CD4-positive, alpha-beta T cell treated with Interleukin-1 beta for 1 hour (primary cell): ENCODE measurements at regions not wholly inside any gene's neighbourhood (a gene's known extent, or its start where the extent isn't known, plus 50 kb on each side); places are given as distances from the start of the nearest gene placed in this dataset.
"Not testable (repeated sequence)": the region's sequence is repeated elsewhere in the genome, so short reads cannot be mapped to it uniquely, and the experiment has no call there.

Source experiments
- DNase-seq, 2 donors: peaks; one replicate each; pipeline ENCODE4 v3.0.0-alpha.2; 2020 to 2022

DNA sequence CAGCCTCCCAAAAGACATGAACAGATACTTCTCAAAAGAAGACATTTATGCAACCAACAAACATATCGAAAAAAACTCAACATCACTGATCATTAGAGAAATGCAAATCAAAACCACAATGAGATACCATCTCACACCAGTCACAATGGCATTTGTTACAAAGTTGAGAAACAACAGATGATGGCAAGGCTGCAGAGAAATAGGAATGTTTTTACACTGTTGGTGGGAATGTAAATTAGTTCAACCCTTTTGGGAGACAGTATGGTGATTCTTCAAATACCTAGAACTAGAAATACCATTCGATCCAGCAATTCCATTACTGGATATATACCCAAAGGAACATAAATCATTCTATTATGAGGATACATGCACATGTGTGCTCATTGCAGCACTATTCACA lies 1349.2 kb upstream of the GJE1 start:
- DNase-seq = not testable (repeated sequence)

DNA sequence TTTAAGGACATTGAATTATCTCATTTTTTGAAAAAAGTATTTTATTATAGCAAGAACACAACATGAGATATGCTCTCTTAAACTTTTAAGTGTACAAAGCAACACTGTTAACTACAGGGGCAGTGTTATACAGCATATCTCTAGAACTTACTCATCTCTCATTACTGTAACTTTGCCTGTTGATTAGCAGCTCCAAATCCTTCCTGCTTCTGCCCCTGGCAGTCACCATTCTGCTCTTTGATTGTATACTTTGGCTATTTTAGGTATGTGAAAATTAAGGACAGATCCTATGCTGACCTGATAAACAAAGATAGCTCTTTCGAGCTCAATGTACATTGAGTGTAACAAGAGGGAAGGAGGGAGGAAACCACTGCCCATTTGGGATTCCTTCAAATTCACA lies 1349.8 kb upstream of the GJE1 start:
- no peak for DNase-seq

DNA sequence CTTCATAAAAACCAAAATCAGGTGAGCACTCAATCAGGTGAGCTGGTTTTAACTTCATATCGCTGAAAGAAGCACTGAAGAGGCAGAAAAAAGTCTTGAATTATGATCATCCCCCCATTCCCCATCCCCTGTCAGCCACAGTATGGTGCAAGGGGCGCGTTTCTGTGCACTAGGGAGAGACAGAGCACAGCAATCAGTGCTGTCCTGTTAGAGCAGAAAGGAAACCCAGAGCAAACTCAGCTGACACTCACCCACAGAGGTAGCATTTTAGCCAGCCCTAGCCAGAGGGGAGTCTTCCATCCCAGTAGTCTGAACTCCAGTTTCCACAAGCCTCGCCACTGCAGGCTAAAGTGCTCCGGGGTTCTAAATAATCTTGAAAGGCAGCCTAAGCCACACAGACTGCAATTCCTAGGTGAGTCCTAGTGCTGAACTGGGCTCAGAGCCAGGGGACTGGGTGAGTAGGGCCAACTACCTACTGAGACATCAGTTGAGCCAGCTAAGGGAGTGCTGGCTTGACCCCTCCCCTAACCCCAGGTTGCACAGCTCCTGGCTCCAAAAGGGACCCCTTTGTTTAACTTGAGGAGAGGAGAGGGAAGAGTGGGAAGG lies 1352.6 kb upstream of the GJE1 start:
- DNase-seq = no peak

DNA sequence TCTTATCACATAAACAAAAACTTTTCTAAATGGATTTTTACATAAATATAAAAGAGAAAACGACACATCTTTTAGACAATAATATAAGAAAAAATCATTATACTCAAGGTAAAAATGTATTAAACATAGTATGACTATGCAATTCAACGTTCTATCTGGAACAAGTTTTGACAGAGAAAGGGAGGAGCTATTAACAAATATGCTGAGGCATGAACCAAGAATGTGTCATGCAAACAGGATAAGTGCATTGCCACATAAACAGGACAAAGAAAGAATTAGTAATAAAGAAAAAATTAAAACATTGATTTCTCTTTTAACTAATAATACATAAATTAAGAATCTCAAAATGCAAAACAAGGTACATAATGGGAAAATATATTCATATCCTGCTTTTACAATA lies 1353.4 kb upstream of the GJE1 start:
- DNase-seq = no peak

DNA sequence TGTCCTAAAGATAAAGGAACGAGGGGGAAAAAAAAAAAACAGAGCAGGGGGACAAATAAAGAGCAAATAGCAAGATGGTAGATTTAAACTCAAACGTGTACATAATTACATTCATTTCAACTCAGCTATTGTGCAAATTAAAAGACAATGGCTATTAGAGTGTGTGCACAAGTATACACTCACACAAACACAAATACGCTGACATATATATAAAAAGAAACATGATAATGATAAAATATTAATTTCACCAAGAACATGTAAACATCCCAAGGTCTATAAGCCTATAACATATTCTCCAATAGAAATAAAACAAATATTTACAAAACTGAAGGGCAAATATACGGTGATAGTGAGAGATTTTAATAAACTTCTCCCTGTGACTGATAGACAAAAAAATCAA lies 1354.9 kb upstream of the GJE1 start:
- DNase-seq = no peak

DNA sequence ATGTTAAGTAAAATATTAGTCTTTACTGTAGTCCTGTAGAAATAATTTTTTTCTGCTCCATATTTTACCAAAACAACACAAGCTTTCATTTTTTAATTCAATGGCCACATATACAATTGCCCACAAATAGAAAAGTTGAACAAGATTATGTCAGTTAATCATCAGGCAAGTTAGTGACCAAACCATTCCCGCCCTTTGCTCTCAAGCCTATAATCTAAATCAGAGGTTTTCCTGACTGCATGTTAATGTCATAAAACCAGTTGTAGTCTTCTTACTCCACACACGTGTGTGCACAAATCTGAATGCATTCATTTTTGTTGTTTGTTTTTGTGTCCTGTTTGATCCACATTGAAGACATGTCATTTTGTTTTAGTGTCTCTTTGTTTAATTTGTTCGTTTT lies 1357.7 kb upstream of the GJE1 start:
- DNase-seq = no peak

DNA sequence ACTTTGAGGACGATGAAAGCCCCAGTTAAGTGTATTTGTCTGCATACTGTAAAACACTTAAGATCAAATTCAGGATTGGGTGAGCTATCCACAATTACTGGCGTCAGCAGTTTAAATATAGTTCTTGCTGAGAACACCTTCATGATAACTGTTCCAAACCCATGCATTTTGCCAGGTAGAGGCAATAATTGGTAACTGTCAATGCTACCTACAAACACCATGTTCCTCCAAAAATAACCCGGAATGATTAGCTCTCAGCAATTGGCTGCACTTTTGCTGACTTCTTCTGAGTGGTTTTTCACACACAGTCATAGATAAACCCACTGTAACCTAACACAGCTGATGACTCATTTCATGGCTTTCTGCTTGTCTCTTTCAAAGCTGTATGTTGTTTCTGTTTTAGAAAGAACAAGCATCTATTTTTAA lies 1358.6 kb upstream of the GJE1 start:
- no peak for DNase-seq

DNA sequence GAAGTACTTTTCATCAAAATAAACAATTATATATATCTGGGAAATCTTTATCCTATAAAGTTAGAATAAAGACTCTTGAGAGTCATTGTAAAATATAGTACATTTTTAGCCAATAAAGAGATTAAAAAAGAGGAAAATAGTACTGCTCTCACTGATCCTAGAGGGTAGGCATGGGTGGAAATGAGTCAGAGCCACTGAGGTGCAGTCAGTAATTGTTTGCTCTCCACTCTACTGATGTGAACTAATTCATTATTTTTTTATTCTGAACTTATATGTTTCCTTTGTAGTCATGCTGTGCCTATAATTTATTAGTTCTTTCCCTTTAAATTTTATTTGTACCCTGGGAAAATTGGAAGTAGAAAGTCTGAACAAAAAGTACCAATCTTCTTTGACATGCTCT lies 1359.4 kb upstream of the GJE1 start:
- DNase-seq = no peak

DNA sequence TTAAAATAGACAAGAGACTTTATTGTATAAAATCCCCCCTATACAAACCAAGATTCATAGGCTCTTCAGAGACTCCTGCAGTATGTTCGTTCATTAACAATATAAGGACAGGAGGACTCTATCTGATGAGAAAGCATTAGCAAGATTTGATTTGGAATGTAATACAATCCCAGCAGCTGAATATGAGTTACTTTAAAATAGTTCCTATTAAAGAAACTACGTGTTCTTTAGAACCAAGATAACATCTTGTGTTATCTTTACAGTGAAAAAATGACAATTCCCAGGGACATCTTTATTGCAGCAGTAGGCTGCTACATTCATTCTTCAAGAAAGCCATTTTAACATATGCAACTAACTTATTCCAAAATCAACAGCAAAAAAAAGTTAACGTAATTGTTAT lies 1360.1 kb upstream of the GJE1 start:
- DNase-seq = no peak

DNA sequence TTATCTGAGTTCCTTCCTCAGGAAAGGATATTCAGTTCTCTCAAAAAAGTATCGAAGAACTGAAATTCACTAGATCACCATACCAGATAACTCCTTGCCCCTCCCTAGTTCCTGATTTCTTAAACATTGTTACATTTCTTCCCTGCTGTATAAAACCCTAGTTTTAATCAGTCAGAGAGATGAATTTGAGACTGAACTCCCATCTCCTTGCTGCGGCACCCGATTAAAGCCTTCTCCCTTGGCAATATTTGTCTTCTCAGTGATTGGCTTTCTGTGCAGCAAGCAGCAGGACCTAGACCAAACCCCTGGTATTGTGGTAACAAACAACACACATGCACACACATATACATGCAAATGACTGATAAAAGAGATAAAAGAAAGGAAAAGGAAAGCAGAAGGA lies 1364.6 kb upstream of the GJE1 start:
- DNase-seq = no peak

DNA sequence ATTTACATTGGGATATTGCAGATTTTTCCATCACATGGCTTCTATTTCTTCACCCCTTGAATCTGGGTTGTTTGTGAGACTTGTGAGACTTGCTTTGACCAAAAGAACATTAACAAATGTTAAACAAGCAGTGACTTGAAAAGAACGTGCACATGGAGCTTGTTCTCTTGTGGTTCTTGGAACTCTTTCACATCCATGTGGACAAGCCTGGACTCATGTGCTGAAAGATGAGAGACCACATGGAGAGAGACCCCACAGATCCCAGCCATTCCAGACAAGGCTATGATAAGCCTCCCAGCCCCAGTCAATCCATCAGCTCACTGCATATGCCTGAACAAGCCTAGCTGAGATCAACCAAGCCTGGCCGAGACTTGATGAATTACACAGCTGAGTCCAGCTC lies 1365.7 kb upstream of the GJE1 start:
- no peak for DNase-seq

DNA sequence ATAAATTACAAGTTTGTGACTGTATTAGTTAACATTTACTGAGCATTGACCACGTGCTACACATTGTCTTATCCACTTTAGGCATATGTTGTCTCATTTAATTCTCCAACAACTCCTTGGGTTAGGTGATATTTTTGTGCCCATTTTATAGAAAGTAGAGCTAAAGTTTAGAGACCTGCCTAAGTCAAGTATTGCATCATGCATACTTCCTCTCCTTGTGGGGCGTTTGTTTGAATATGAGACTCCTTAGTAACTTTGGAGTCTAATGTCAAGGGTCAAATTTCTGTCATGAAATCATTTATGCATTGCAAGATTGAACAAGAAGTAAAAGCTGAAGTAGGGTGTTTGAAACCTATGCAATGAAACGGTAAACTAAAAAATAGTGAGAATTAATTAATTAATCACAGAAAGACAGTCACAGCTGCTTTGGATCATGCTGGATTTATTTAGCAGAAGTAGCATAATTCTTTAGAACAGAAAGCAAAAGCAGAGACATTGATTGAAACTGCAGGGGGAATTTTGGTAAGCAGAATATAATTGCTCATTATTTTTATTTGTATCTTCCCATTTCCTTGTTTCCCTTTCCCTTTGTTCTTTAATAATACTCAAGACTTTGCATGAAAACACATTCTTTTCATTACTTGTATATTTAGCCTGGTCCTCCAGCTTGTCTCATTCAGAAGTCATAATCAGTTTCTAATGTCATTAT lies 1374.4 kb upstream of the GJE1 start:
- DNase-seq = no peak

DNA sequence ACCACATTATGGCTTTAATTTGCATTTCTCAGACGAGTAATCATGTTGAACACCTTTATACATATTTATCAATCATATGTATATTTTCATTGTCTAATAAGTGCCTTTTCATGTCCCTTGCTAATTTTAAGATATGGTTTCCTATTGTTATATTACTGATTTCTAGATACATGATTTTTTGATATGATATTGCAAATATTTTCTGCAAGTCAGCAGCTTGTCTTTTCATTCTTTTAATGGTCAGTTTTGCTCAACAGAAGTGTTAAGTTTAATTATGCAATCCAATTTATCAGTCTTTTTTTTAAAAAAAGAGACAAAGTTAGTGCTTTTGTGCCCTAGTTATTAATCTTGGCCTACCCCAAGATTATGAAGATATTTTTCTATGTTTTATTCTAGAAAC lies 1377.8 kb upstream of the CITED2 start:
- no peak for DNase-seq

DNA sequence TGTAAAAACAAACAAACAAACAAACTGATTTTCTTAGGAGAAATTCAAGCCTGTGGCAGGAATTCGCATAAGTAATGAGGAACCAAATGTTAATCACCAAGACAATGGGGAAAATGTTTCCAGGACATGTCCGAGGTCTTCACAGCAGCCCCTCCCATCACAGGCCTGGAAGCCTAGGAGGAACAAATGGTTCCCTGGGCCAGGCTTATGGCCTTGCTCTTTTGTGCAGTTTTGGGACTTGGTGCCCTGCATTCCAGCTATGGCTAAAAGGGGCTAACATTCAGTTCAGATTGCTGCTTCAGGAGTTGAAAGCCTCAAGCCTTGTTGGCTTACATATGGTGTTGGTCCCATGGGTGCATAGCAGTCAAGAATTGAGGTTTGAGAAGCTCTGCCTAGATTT lies 1372.7 kb upstream of the CITED2 start:
- no peak for DNase-seq

DNA sequence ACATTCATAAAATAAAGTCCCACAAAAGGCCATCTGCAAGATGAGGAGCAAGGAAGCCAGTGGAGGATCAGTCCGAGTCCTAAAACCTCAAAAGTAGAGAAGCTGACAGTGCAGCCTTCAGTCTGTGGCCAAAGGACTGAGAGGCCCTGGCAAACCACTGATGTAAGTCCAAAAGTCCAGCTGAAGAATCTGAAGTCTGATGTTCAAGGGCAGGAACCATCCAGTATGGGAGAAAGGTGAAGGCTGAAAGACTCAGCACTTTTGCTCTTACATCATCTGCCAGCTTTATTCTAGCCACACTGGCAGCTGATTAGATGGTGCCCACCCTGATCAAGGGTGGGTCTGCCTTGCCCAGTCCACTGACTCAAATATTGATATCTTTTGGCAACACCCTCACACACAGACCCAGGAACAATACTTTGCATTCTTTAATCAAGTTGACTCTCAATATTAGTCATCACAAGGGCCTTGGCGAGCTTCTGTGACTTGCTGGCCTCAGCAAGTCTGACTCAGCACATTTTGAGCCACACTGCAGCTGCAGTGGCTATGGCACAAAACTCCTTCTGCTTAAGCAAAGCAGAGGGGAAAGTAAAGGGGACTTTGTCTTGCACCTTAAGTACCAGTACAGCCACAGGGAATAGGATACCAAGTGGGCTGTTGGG lies 1370.3 kb upstream of the CITED2 start:
- DNase-seq = no peak

DNA sequence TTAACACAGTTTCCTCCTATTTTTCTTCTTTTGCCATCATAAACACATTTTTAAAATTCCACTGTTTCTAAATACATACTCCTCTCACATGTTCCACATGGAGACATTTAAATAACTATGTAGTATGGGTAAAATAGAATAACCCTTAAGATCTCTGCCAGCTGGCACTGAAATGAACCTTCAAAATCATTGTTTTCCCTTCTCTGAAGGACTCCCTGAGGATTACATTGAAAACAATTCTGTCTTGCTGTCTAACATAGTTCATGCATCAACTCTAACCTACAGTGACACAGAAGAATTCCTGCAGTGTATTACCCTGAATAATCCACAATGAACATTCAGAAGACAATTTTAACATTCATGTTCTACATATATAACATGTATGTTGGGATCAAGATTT lies 1361.8 kb upstream of the CITED2 start:
- no peak for DNase-seq

DNA sequence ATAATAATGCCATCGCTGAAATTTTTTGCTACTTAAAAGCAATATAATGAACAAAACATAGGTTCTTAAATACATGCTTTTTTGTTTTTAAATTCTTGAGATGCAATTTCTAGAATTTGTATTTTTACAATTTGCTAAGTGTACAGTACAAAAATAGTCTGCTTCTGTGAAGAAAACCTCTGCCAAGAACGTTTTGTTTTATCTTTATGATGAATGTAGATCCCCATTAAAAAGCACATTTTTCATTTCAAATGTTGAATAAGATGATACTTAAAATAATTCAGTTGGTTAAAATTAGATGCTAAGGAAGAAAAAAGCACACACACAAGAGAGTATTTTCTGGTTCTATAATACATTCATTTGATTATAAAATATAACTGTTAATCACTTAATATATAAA lies 1358.5 kb upstream of the CITED2 start:
- DNase-seq = no peak

DNA sequence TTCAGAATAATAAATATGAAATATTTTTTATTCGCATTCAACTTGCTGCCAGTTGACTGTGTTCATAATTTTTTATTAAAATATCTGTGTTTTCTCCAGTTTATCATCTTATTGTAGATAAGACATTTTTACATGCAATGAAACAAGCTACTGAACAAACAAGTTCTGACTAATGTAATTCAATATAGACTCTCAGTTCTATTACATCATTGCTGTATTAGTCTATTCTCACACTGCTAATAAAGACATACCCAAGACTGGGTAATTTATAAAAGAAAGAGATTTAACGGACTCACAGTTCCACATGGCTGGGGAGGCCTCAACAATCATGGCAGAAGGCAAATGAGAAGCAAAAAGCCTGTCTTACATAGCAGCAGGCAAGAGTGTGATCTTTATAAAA lies 1357.7 kb upstream of the CITED2 start:
- DNase-seq = no peak

DNA sequence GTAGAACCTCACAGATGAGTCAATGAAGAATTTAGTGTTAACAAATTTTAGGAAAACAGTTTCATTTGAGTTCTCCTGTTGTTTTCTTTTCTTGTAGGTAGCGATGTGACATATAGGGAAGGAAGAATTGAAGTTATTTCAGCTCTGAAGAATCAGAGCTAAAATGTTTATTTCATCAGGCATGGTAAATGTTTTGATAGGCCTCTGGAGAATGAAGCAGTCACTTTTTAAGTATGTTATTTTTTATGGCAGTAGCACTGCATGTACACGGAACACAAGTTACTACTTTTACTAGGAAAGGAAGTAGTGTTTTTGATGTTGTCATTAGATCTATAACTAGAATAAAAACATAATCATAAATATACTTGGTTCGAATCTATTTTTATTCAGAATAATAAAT lies 1357.3 kb upstream of the CITED2 start:
- no peak for DNase-seq

DNA sequence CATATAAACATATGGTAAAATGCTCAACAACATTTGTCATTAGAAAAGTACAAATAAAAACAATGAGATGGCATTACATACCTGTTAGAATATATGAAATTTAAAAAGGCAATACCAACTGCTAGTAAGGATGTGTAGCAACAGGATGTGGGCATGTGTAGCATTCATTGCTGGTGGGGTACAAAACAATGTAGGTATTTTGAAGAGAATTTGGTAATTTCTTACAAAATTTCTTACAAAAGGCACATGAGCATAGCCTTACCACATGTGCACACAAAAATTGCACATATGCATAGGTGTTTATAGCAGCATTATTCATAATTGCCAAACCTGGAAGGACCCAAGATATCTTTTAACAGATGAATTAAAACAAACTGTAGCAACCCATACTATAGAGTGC lies 1355.1 kb upstream of the CITED2 start:
- DNase-seq = no peak

DNA sequence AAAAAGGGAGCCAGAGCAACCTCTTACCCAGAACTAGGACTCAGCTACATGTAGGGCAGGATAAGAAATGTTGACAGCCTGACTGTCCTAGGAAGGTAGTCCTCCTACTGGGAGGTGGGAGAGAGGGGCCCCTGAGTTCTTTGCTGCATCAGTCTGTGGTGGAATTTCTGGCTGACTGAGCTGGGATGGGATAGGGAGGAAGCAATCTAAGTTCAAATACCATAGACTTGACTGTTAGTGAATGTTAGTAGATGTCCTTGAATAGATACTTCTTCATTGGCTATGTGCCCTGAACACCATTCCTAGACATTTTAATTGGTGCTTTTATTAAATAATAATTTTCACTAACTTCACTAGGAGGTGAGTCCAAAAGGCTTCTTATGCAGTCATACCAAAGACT lies 1343.6 kb upstream of the CITED2 start:
- DNase-seq = no peak

DNA sequence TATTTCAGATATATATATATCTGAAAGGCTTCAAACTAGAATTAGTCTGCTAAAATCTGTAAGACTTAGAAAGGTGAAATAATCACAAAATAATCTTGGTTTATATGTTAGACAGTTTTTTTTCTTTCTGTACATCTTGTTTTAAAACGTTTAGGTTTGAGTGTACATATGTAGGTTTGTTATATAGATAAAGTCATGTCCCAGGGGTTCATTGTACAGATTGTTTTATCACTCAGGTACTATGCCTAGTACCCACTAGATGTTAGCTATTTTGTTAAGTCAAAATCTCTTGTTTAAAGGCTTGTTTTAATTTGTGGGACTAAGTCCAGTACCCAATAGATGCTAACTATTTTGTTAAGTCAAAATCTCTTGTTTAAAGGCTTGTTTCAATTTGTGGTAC lies 1339.0 kb upstream of the CITED2 start:
- DNase-seq = no peak

DNA sequence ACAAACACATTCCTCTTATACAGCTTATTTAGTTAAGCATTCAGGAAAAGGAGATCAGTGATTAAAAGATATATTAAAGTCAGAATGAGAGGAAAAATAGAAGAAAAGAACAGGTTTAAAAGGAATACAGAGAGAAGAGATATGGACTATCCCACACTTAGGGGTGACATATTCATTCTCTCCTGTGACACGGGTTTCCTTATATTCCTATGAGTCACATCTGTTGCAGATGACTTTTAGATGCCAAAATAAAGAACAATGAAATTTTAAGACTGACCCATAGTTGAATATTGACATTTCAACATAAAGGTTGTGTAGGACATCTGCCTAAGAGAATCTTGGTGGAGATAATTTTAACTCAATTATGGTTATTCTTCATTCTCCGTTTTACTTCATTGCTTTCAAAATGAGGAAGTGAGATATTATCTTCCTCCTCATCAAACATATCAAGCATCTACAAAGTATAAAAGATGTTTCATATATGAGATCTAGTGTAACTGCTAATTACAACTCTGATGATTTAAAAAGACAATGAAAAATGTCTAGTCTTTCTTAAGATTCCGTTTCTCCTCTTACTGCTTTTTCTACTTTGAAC lies 1336.7 kb upstream of the CITED2 start:
- DNase-seq = no peak

DNA sequence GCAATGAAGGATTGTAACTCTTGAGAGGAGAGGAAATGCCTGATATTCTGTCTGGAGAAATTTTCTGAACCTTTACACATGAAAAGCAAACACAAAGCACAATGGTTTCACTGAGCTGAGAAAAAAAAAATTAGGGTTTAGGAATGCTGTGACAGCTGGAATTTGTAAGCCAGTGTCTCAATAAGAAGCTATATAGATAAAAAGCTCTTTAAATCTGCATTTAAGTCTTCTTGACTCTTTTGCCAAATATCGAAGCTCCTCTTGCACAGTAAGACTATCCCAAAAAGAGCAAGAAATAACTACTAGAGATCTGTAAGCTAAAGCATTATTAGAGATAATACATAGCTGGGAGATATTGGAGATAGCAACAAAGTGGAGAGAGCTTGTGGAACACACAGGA lies 1334.0 kb upstream of the CITED2 start:
- no peak for DNase-seq
